GM19025 (cell line): ENCODE measurements at regions not wholly inside any gene's neighbourhood (a gene's known extent, or its start where the extent isn't known, plus 50 kb on each side); places are given as distances from the start of the nearest gene placed in this dataset.

Source experiments
- ATAC-seq: cut with Tn5 transposase; IDR thresholded peaks from one replicate; pipeline ENCODE4 v1.9.1; 2021; ENCODE audit warnings: mild to moderate bottlenecking, low read depth, moderate library complexity; ENCODE audit not compliant: unreplicated experiment

DNA sequence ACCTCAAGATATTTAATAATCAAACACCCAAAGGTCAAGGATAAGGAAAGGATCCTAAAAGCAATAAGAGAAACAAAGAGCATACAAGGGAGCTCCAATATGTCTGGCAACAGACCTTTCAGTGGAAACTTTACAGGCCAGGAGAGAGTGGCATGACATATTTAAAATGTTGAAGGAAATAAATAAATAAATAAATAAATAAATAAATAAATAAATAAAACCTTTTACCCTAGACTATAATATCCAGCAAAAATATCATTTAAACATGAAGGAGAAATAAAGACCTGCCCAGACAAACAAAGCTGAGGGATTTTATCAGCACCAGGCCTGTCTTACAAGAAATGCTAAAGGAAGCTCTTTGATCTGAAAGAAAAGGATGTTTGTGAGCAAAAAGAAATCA is 367.8 kb upstream of the PBX1 start:
- no peak for ATAC-seq

DNA sequence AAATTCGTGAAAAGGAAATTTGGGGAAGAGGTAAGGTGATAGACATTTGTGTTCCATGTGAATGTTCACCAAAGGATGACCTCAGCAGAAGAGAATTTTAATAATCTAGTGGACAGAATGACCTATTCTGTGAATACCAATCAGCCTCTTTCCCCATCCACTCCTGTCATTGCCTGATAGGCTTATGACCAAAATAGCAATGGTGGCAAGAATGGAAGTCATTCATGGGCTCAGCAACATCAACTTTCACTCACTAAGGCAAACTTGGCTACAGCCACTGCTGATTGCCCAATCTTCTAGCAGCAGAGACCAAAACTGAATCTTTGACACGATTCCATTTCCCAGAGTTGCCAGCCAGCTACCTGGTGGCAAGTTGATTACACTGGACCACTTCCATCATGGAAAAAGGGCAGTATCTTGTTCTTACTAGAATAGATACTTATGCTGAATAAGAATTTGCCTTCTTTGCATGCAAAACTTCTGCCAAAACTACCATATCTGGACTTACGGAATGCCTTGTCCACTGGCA is 348.7 kb upstream of the PBX1 start:
- ATAC-seq: no peak

DNA sequence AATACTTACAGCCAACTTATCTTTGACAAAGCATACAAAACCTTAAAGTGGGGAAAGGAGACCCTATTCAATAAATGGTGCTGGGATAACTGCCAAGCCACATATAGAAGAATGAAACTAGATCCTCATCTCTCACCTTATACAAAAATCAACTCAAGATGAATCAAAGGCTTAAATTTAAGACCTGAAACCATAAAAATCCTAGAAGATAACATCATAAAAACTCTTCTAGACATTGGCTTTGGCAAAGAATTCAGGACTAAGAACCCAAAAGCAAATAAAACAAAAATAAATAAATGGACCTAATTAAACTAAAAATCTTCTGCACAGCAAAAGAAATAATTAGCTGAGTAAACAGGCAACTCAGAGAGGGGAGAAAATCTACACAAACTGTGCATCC is 335.6 kb upstream of the PBX1 start:
- no peak for ATAC-seq

DNA sequence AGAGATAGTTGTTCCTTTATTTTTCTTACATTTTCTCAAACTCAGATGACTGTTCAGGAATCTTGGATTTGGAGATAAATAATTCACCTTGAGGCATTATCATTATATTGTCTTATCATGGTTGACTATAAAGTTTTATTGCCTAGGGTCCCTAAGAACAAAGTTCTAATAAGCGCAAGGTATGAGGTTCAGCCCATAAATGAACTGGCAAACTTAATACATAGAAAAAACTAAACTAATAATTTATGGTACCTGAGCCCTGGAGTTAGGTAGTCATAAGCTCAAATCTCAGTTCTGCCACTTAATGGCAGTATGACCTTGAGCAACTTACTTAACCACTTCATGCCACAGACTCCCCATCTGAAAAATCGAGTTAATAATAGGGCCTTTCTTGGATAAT is 334.0 kb upstream of the PBX1 start:
- ATAC-seq: no peak

DNA sequence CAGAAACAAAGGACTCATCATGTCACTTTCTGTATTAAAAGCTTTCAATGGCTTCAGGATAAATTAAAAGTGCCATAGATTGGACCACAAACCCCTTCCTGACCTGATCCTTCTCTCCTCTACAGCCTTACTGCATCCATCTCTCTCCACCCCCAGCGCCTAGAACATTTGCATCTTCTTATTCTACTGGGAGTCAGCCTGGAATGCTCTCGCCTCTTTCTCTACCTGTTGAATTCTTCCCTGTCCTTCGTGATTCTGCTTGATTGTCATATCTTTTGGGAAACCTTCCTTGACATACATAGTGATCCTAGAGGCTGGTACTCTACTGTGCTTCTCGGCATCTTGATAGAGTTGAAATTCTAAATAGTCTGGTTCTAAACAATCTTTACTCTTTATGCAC is 332.0 kb upstream of the PBX1 start:
- ATAC-seq: no peak

DNA sequence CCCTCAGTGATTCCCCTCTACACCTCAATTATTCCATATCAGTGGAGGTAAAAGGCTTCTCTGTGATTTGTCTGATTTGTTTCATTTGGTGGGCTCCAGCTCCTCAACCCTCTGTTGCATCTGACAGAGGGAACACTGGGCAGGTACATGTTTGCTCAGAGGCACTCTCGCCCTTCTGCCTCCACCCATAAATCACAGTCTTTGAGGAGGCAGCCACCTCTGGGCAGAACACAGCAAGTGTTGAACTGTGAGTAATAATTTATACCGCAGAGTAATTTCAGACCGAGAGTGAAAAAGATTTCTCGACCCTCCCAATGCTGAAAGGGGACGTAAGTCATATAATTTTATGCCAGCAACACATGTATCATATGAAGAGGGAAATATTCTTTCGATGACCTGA is 330.1 kb upstream of the PBX1 start:
- ATAC-seq: no peak

DNA sequence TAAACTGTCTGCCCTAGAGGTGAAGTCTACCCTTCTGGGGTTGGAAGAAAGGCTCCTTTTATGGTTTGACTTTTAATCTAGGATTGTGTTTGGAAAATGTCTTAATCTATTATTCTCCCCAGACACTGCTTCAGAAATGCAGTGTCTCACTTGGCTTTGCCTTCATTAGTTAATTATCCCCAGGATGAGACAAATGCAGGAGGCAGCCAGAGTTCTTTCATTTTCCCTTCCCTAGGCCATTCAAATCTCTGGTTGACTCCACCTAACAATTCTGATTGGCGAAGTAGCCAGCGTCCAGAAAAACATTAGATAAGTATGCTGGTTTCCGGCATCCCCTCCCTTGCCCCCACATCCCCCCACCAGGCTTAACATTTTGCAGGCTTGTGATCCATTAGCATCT is 325.8 kb upstream of the PBX1 start:
- ATAC-seq: no peak

DNA sequence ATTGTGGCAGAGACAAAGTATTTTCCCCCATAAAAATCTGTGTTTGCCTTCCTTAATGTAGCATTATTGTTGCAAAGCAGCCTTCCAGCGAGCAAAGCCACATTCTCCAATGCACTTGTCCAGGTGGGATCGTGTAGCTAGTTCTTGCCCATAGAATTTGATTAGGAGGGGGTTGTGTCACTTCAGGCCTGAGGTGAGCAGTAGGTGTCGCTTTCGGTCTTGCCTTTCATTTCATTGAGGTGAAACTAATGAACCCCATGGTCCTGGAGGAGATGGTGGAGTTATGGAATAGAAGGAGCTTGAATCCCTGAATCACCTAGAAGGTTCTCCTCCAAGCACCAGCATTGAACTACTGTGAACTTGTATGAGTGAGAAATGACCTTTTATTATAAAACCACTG is 318.9 kb upstream of the PBX1 start:
- ATAC-seq: no peak

DNA sequence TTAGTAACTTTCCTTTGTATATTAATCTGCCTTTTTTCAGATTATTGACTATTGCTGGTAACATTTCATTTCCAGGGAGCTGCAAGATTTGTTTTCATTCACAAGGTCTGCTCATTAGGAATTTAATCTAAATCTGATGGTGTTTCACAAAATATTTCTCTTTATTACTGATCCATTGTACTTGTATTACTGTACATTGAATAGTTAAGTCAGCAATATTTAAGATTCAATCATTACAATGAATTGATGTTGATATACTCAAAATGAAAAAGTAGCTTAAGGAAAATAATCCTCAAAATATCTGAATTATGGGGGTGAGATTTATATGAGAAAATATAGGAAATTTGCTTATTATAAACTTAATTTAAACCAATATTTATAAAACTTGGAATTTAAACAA is 308.6 kb upstream of the PBX1 start:
- ATAC-seq: no peak

DNA sequence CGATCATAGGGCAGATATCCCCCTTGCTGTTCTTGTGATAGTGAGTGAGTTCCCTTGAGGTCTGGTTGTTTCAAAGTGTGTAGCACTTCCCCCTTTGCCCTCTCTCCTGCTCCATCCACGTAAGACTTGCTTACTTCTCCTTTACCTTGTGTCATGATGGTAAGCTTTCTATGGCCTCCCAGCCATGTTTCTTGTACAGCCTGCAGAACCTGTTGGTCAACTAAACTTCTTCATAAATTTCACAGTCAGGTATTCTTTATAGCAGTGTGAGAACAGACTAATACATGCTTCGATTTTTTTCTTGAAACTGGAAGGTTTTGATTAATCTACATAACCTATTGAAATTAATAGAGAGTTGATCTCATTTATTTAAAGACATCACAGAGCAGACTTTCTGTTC is 302.5 kb upstream of the PBX1 start:
- ATAC-seq: no peak

DNA sequence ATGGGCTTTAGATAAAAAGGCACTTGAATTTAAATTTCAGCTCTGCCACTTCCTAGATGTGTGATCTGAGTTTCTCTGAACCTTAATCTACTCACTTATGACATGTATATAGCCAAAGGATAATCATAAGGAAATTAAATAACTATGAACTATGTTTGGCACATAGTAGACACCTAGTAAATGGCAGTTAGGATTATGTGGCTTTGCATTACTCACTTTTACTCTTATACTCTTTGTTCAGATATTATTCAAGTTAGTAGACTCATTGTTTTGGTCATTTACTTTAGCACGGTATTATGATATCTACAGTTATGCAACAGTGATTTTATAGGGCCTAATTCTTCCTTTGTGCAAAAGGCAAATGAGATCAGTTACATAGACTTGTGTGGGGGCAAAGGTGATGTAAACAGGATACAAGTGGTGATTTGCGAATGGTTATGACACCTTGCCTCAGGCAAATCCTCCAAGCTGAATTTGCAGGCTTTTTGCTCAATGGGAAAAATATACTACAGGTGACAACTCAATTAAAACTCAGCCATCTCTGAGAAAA is 297.2 kb upstream of the PBX1 start:
- no peak for ATAC-seq

DNA sequence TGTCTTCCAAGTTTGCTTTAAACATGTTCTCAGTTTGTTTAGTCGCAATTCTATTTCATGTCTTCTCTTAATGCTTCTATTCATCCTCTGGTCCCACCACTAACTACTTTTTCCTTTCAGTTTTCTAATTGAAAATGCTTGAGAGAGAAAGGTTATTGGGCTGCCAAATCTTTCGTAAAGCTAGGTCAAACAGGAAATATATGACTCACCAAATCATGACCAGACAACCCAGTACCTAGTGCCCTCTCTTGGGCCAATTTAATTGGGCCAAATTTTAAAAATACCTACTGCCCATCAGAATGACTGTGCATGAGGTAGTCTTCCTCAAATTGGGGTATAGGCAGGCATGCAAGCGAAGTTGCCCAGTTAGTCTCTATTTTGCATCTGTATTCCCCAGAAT is 295.4 kb upstream of the PBX1 start:
- no peak for ATAC-seq

DNA sequence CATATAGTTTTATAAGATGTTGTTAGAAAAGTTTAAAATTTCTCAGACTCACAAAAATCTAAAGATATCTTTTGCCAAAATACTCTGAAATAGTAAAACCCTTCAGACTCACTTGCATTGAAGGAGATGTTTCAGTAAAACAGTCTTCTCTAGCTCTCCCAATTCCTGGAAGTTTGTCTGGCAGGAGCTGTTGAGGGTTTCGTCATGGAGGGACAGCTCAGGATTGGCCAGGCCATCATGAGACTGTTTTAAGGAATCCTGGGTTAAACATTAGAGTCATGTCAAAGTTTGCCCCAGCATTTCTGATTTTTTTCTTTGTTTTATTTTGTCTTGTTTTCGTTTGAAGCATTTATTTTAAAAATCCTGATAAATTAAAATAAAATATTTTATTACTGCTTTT is 293.8 kb upstream of the PBX1 start:
- ATAC-seq: no peak

DNA sequence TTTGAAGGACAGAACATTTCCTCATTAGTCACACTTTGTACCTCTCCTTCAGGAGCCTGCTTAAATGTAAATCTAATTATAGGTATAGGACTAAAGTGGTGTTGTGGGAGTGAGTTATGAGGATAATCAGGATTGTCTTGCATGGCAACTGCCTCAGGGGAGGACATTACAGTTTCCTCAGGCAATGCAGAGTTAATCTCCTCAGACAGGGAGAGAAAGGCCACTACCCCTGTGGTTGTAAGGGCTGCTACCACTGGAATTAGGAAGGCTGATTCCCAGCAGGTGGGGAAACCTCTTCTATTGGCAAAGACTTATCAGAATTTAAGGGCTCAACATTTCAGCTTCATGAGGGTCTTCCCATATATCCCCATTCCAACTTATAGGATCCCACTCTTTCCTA is 286.8 kb upstream of the PBX1 start:
- ATAC-seq: no peak

DNA sequence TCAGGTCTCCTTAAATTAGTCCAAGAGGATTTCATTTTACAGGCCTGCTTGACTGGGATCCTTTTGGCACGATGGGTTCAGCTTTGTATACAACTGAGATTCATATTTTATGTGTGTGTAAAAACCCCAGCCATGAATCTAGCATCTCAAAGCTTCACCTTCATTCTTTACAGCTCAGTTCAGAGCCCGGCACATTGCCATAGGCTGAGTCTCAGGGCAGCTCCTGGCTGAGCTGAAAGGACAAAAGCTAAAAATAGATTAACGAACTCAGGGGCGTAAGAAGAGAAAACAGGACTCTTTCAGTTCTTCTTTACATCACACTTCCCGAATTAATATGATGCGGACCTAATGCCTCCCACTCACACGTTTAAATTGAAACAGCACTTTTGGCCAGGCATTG is 262.8 kb upstream of the PBX1 start:
- no peak for ATAC-seq

DNA sequence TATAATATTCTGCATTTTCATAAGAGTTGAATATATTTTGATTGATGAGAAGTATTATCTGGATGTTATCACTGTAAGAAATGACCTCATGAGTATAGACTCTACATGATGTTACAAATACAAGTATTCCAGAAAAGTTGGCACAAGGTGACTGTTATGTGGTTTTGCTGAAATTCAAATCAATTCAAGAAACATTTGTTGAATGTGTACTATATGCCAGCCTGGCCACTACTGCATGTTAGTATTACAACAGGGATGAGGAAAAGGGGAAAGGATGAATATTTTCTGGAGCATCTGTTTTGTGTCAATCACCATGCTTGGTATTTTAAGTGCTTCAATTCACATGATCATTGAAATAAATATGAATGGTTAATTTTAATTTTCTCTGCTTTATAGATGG is 250.9 kb upstream of the PBX1 start:
- ATAC-seq: no peak

DNA sequence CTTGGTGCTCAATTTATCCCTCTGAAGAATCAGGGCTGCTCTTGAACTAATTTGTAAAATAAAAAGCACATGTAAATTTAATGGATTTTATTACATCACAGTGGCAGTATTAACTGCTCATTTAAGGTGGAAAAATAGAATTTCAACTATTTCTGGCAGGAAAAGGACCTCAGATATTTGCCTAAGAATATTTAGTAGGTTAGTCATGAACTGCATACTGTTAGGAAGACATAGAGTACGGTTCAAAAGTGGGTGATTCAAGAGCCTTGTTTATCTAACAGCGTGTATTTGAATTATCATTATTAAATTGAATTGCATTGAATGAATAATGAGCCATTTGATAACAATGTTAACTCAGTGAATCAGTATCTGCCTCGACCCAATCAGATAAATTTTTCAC is 248.8 kb upstream of the PBX1 start:
- ATAC-seq: no peak

DNA sequence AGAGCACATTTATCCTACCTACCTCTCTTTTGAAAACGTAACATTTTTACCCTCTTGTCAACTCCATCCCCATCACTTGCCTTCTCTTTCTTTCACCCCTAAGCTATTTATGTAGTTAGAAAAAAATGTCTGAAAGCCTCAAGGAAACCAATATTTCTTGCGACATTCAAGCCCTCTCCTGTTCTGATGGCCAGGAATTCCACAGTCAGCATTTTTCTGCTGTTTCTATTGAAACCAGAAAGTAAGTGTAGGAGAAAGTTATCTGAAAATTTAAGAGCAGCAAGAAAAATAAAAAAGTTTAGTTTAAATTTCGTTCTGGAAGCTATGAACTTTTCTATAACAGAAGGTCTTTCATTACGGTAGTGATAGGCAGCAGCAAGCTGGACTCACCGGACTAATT is 247.6 kb upstream of the PBX1 start:
- no peak for ATAC-seq

DNA sequence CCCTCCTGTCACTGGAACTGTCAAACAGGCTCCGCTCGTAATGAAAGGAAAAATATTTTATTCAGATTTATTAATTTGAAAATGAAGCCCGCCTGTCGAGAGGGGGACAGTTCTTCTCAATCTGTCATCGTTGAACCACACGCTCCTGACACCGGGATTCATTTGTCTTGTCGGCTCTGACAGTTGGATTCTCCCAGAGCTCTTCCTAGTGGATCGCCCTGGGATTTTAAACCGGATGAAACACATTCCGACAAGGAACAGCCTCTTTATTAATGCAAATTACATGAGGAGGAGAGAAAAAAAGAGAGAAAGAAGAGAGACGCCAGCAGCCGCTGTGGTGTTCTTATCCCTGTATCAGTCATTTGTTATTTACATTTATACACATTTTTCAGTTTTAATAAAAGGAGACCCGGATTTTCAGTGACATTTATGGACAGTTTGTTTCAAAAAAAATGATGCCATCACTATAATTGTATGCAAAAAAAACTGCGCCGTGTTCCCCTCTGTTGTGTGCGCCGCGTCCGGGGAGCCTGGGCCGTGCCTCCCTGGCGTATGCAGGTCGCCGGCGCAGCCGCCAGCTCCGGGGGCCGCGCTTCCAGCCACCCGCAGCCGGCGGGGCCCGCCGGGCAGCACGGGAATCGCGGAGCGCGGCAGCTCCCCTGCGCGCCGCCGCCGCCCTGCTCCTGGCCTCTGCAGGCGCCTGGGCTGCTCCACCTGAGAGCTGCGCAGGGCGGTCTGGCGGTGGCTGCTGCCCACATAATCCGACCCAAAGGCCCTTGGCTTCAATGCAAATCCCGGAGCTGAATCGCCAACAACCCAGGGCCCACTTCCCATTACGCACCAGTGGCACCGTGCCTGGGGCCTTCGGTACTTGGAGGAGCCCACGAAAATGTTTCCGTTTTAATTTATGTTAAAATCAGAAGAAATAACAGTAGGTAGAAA is 237.9 kb upstream of the PBX1 start:
- no peak for ATAC-seq

DNA sequence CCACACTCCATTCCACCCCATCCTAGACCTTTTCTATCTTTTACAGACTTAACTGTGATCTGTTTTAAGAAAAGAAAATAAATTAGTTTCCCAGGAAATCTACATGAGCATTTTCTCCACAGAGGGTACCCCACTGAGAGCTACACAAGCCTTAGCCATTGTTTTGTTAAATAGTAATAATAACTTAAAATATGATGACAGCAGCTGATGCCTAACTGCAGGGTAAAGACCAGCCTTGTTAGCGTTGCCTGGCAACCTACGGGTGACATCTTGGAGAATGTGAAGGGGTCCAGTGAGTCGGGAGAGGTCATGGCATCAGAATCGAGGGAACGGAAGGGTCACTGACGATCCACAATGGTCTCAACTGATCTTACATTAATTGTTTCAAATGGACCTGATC is 233.2 kb upstream of the PBX1 start:
- no peak for ATAC-seq

DNA sequence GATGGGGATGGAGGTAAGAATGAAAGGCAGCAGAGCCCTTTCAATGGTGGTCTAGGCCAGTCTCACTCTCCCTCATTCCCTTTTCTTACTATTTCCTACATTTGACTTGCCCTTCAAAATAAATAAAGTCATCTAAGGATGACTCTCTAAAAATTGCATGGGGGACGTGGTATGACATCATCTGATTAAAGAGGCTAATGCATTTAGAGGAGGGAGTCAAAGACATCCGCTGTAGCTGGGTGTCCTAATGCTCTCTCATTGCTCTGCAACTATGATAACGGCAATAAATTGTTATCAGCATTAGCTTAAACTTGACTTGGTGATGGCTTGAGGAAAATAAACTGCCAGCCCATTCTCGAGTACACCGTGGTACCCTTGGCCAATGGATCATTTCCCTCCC is 225.6 kb upstream of the PBX1 start:
- ATAC-seq: no peak

DNA sequence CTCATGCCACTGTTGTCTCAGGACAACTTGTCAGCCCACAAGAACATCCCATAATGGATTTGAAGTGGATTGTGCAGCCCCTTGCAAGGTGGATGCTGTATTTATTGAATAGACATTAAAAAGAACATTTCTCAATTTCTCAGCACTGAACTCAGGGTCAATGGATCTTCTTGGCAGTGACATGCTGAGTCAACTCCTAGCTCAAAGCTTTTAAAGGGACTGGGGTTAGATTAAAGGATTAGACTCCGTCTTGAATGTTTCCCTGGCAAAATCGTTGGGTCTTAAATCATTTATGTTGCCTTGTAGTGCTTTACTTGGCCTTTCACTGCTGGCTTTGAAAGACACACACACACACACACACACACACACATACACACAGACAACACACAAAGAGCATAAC is 221.6 kb upstream of the PBX1 start:
- ATAC-seq: no peak
